SK-N-SH (cell line): ENCODE measurements at regions not wholly inside any gene's neighbourhood (a gene's known extent, or its start where the extent isn't known, plus 50 kb on each side); places are given as distances from the start of the nearest gene placed in this dataset.

Source experiments
- CTCF ChIP-seq: fragments of 200-600 bp; sonication (generic); IDR thresholded peaks from 2 replicates; pipeline ENCODE4 v1.6.1; 2017; ENCODE audit warnings: antibody characterized with exemption, mild to moderate bottlenecking, moderate library complexity
- ZBTB33 ChIP-seq: IDR thresholded peaks from 2 replicates; pipeline ENCODE4 v1.4.0; 2012; ENCODE audit warnings: low read depth, borderline replicate concordance

GRCh38 chr16:54690306-54690705, 240.4 kb upstream of the IRX5 start:
- no peak for TF ChIP-seq CTCF
- TF ChIP-seq ZBTB33: no peak
